GM21528 (cell line): ENCODE measurements at regions not wholly inside any gene's neighbourhood (a gene's known extent, or its start where the extent isn't known, plus 50 kb on each side); places are given as distances from the start of the nearest gene placed in this dataset.
"Not testable (repeated sequence)": the region's sequence is repeated elsewhere in the genome, so short reads cannot be mapped to it uniquely, and the experiment has no call there.

Experiments used
- ATAC-seq: cut with Tn5 transposase; IDR thresholded peaks from one replicate; pipeline ENCODE4 v1.9.1; 2021; ENCODE audit warnings: mild to moderate bottlenecking, moderate library complexity; ENCODE audit not compliant: unreplicated experiment, low FRiP score

DNA sequence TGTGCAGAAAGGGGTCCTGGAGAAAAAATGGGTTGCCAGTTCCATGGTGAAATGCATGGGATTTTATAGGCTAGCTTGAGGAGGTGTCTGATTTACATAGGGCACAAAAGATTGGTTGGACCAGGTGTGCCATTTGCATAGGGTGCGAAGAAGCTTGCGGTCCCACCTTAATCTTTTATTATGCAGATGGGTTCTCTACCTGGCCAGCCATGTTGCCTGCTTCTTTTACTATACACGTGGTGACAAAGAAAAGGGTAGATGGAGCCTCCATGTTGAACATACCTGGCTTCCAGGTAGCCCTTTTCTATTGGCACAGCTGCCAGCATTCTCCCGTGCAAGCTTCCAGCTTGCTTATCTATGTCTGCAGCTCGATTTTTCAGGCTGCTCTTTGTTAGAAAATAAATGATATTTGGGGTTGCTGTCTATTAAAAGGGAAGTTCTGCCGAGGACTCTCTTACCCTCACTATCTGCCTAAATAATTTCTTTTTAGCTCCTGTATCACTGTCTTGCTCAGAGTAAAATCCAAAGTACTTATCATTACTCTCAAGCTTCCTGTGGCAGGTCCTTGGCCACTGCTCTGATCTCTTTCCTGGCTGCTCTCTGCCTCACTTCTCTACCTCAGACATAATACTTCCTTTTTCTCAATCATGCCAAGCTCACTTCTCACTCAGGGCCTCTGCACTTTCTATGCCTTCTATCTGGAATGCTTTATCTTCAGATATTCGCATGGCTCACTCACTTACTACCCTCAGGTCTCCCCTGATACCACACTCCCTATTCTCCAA lies 216.0 kb upstream of the DAAM1 start:
- no peak for ATAC-seq

DNA sequence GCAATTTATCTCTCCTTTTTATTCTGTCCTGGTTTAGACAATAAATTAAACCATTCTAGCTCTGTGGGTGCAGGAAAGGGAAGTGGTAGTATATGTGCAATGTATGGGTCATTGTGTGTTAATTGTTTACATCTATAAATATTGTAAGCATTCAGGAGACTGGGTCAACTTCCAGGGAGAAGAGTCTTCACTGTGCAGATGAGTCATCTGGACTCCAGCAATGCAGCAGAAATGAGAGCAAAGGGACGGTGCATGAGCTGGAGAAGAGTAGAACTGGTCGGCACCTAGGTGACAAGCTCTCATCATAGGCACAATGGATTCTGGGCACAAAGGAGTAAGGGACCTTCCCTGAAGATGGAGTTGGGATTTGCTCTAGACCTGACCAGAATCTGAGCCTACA lies 211.1 kb upstream of the DAAM1 start:
- ATAC-seq: no peak

DNA sequence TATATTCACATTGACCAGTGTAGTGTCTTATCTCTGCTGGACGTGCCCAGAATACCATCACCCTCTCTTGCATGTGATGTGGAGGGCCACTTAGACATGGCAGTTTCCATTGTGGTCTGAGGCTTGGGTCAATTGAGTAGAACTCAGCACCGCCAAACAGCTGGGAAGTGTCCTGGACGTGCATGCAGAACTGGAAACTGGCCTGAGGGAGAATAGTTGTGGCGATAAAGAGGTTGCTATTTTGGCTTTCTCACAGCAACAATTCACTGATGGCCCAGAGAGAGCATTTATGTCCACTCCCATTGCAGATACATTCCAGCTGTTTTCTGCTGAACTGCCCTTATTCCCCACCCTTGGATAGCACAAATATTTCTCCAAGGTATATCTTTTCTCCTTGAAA lies 210.1 kb upstream of the DAAM1 start:
- no peak for ATAC-seq

DNA sequence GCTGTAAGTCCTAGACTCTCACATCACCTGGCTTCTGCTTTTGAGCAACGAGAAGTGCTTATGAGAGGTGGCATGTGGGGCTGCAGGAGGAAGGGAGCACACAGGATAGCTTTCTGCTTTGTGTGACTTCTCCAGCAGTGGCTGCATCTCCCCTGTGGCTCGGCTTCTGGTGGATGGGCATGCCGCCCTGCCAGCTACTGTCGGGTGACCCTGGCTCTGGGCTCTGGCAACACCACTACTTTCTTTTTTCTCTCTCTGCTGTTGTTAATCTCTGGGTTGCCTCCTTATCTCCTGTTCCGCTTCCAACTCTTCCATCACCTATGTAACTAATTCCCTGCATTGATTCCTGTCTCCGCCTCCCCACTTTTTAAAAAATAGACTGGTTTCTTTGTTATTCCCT lies 209.1 kb upstream of the DAAM1 start:
- no peak for ATAC-seq

DNA sequence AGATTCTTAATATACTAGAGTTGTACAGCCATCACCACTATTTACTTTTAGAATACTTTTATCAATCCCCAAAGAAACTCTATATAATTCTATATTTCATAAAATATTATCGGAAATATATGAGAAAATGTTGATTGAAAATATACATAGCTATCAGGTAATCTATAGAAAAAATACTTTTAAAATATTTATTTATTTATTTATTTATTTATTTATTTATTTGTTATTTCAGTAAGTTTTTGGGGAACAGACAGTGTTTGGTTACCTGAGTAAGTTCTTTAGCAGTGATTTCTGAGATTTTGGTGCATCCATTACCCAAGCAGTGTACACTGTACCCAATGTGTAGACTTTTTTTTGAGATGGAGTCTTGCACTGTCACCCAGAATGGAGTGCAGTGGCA lies 206.6 kb upstream of the DAAM1 start:
- ATAC-seq: no peak

DNA sequence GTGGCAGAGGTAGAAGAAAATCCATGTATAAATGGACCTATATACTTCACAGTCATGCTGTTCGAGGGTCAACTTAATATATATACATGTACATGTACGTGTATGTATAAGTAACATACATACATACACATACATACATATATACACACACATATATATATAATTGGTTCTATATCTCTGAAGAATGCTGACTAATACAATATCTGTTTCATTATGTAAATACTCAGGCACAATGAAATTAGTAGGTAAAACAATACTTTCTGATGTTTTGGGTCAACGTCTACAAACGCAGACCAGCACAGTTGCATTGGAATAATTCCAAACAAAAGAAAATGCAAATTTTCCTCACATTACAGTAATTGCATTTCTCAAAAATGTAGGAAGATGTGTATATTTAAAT lies 202.7 kb upstream of the DAAM1 start:
- no peak for ATAC-seq

DNA sequence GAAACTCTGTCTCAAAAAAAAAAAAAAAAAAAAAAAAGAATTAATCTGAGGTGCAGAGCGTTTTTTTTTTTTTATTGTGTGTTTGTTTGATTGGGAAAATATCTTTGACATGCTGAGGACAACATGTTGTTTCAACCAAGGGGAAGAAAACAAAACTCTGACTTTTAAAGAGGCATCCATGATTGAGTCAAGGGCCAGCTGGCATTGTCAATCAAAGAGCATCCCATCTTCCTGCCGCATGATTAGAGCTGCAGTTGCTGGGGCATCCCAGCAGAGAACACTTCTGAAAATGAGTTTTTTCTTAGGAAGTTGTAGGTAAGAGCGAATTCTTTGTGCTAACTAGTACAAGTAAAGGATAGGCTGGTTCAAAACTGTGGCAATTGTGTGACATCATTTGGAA lies 200.9 kb upstream of the DAAM1 start:
- no peak for ATAC-seq

DNA sequence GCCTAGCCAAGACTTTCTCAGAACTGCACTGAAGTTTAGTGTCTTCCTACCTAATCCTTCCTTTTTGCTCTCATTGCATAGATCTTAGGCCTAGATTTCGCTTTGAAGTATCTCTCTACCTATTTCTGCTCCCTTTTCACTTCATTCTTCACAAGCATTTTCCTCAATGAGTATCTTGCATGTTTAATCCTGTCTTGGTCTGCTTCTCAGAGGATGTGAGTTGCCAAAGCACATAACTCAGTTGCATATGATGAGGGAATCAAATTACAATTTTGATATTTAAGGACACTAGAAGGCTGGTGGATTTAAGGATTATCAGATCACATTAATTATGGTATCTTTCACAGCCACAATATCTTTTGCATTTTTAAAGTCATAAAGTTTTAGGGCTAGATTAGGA lies 195.5 kb upstream of the DAAM1 start:
- ATAC-seq: no peak

DNA sequence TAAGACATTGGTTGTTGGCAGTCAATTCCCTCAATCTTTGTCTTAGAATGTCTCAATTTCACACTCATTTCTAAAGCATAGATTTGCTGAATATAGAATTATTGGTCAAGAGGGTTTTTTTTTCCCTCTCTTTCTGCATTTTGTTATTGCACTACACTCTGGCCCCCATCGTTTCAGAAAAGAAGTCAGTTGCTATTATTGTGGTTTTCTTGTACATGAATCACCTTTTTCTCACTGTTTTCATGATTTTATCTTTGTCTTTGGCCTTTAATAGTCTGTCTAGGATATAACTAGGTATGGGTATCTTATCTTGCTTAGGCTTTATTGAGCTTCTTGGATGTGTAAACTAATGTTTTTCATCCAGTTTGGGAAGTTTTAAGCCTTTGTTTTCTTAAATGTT lies 194.3 kb upstream of the DAAM1 start:
- no peak for ATAC-seq

DNA sequence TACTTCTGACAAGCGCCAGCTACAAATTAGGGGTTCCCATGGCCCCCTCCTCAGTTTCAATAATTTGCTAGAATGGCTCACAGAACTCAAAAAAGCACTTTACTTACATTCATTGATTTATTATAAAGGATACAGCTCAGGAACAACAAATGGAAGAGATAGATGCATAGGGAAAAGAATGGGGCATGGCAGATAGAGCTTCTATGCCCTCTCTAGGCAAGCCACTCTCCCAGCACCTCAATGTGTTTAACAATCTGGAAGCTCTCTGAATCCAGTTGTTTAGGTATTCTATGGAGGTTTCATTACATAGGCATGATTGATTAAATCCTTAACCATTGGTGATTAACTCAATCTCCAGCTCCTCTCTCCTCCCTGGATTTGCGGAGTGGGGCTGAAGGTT lies 184.5 kb upstream of the DAAM1 start:
- no peak for ATAC-seq

DNA sequence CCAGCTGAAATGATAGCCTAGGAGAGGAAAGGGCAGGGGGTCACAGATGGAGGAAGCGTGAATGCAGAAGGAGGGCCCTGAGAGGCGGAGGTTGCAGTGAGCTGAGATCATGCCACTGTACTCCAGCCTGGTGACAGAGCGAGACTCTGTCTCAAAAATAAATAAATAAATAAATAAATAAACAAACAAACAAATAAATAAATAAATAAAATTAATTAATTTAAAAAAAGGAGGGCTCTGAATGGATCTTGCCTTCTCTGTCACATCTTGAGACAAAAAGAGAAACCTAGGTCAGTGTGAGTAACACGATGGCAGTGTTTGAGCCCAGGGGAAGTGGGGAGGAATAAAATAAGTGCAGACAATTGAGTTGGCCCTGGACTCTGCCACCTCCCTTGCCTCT lies 182.3 kb upstream of the DAAM1 start:
- not testable (repeated sequence) for ATAC-seq

DNA sequence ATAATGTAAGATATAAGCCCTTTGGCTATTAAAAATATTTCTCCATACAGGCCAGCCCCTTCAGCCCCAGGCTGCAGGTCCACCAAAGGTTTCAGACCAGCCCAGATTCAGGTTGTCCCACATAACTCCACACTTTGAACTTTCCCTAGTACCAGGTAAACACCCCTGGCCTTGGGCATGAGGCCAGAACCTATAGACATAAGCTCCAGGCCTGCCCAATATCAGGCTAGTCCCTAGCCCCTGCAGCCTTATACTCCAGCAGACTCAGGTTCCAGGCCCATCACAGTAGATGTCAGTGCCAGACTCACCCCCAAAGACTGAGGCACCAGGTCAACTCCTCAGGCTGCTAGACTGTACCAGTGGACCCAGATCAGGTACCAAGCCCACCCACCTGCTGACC lies 178.5 kb upstream of the DAAM1 start:
- no peak for ATAC-seq

DNA sequence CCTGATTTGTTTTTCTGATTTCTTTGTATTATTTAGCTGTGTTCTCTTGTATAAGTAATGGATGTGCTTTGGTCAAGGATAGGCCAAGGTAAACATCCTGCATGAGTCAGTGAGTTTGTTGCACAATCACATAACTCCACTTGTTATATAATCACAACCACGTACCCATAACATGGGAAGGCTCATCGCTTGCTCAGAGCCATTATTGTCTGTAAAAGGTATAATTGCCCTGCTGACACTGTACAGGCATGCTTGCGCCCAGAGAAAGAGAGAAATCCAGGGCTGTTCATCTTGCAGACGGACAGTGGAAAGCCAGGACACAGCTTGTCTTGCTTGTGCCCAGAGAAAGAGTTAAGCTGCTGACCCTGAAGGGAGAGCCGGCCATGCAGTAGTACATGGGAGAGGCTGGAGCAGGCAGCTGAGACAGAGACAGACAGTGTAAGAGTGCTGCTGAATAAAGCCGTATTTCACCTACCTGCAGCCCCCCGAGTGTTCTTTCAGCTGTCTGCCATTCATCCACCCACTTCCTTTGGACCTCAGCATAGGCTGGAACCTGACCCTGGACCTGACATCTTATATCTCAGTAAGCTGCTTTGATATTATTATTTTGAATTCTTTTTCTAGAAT lies 174.7 kb upstream of the DAAM1 start:
- ATAC-seq: no peak

DNA sequence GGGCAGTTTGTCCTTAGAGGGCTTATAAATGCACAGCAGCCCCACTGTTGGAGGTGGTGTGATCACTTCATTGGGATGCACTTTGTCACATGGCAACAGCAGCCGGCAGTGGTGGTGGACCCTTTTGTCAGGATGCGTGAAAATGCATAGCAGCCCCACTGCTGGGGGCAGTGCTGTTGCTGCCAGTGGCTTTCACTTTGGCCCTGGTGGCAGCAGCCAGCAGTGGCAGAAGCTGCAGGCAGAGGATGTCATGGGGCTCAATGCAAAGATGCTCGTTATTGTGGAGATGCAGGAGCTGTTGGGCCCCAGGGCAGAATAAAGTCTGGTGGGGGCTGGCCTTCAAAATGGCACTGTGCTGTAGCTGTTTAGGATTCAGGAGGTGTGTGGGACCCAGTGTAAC lies 173.0 kb upstream of the DAAM1 start:
- no peak for ATAC-seq

DNA sequence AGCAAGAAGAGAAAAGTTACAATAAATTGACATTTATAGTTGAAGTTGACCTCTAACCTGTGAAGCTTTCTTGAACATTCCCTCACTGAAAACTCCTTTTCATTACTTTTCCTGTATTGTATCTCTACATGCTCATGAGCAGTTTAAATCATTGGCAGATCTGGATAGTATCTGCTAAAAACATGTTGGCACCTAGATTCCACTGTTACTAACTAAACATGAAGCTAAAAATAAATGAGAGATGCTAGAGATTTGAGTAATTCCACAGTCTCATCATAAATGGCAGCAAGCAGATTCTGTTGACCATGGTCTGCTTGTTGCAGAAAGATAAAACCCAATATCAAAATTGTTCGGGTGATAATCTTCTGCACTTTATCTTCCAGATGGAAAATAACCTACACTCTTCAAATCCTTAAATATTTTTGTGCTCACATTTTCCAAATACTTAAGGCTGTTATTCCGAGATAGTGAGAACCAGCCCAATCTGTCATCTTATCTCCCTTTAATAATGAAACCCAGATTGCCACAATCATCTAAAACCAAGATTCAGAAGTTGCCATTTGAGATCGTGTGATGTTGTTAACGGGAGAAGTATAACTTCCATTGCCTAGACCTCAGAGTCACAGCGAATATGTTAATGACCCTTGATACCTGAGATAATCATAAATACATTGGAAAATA lies 171.0 kb upstream of the DAAM1 start:
- no peak for ATAC-seq

DNA sequence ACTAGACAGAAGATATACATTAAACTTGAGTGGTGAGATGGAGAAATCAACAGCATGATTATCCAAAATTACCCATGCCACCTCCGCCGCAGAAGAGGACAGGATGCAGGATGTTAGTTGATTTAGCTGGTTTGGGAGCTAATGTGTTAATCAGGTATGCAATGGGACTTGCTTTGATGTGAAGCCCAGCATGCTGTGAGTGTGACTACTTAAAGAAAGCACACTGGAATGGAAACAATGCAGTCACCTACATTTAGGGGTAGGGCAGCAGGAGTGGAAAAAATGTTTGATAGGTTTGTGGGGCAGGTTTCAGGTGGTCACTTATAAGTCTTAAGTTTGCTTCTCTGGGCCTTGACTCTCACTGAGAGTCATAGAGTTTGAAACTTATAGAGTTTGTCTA lies 170.0 kb upstream of the DAAM1 start:
- no peak for ATAC-seq

DNA sequence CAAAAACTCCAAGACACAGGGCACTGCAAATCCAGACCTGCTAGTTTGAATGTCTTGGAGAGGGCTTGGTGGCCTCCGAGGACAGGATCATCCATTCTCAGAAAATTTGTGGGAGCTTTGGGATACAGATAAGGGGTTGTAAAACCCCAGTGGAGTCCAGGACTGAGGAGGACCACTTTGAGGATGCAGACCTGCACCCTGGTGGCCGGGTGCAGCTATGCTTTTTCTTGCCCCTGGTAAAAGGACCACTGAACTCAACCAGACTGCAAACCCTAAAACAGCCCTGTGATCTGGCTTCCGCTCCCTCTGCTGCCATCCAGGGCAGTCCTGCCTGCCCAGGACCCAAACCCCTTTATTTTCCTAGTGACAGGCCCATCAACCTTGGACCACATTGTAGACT lies 169.5 kb upstream of the DAAM1 start:
- no peak for ATAC-seq

DNA sequence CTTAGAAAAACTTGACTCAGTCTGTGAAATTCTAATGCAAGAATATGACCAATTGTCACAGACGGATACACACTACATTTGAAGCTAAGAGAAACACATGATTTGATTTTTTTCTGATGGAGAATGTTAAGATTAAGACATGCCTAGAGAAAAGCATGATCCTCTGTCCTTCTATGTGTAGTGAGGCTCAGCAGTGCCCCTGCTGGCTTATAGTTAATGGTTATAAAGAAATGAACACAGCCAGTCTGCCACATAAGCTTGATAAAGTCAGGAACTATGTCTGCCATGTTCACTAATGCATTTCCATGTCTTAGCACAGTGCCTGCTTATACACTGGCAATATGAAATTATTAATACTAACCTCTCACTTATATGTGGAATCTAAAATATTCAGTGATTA lies 168.1 kb upstream of the DAAM1 start:
- no peak for ATAC-seq

DNA sequence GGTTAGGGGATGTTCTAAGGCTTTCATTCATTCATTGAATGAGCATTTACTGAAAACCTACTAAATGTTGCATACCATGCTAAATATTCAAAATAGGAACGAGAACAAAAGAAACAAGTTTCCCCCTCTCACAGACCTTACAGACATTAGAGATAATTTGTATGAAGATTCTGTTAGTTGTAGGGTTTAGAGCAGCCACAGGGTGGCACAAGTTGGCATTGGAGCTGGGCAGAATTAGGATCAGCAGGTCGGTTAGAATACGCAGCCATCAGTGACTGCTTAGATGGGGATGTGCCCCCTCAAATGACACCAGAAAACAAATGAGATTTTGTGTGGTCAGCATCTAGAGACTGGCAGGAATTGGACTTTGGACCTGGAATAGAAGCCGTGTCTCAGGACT lies 166.3 kb upstream of the DAAM1 start:
- no peak for ATAC-seq

DNA sequence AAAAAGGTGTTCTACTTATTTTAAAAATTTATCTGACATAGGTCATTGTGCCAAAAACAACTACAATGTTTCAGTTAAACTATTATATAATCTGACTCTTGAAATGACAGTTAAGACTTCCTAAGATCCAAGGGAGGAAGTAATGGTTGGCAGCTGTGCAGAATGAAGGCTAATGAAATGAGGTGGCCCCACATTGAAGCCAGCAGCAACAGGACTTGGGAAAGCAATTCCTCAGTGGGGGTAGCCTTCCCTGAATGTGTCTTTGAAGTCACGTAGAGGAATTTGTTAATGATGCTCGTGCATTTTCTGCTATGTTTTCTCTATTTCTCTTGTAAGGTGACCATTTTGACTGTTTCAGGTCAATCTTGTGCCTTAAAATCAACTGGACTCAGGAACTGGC lies 162.4 kb upstream of the DAAM1 start:
- ATAC-seq: no peak

DNA sequence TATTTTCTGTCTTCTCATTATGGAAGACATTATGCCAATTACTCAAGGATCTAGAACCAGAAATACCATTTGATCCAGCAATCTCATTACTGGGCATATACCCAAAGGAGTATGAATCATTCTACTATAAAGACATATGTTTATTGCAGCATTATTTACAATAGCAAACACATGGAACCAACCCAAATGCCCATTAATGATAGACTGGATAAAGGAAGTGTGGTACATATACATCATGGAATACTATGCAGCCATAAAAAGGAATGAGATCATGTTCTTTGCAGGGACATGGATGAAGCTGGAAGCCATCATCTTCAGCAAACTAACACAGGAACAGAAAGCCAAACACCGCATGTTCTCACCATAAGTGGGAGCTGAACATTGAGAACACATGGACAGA lies 161.8 kb upstream of the DAAM1 start:
- not testable (repeated sequence) for ATAC-seq
